Tongue (tissue), 1 donor: ENCODE measurements at regions not wholly inside any gene's neighbourhood (a gene's known extent, or its start where the extent isn't known, plus 50 kb on each side); places are given as distances from the start of the nearest gene placed in this dataset.
"Not testable (repeated sequence)": the region's sequence is repeated elsewhere in the genome, so short reads cannot be mapped to it uniquely, and the experiment has no call there.

Source experiments
- DNase-seq: peaks from one replicate; pipeline ENCODE4 v3.0.0-alpha.2; 2015

- no peak for DNase-seq
Measured at GRCh38 chr4:158958489-158959270, 144.2 kb upstream of the RAPGEF2 start.

- no peak for DNase-seq
Measured at GRCh38 chr4:158962393-158962792, 140.5 kb upstream of the RAPGEF2 start.

GRCh38 chr4:158963282-158963681, 139.6 kb upstream of the RAPGEF2 start:
- DNase-seq, result not testable (repeated sequence)

- DNase-seq, result no peak
Measured at GRCh38 chr4:158964114-158964727, 138.7 kb upstream of the RAPGEF2 start.

- DNase-seq, result no peak
Measured at GRCh38 chr4:158964728-158965124, 138.2 kb upstream of the RAPGEF2 start.

GRCh38 chr4:158965226-158965625, 137.7 kb upstream of the RAPGEF2 start:
- DNase-seq, result no peak

GRCh38 chr4:158966091-158966490, 136.8 kb upstream of the RAPGEF2 start:
- no peak for DNase-seq

- DNase-seq, result no peak
Measured at GRCh38 chr4:158968961-158969360, 133.9 kb upstream of the RAPGEF2 start.

GRCh38 chr4:158970812-158971211, 132.1 kb upstream of the RAPGEF2 start:
- DNase-seq, result no peak

GRCh38 chr4:158974438-158974837, 128.4 kb upstream of the RAPGEF2 start:
- DNase-seq, result not testable (repeated sequence)

- not testable (repeated sequence) for DNase-seq
Measured at GRCh38 chr4:158980711-158981110, 122.2 kb upstream of the RAPGEF2 start.

- DNase-seq, result no peak
Measured at GRCh38 chr4:158991534-158992155, 111.2 kb upstream of the RAPGEF2 start.

GRCh38 chr4:158993891-158994290, 109.0 kb upstream of the RAPGEF2 start:
- no peak for DNase-seq

GRCh38 chr4:158995040-158995439, 107.8 kb upstream of the RAPGEF2 start:
- DNase-seq, result no peak

- no peak for DNase-seq
Measured at GRCh38 chr4:158995965-158996364, 106.9 kb upstream of the RAPGEF2 start.

GRCh38 chr4:158996669-158997074, 106.2 kb upstream of the RAPGEF2 start:
- DNase-seq, result no peak

- DNase-seq, result no peak
Measured at GRCh38 chr4:158997660-158998349, 105.1 kb upstream of the RAPGEF2 start.

- DNase-seq, result no peak
Measured at GRCh38 chr4:158998624-158999023, 104.3 kb upstream of the RAPGEF2 start.

GRCh38 chr4:158999166-158999682, 103.7 kb upstream of the RAPGEF2 start:
- DNase-seq, result no peak

GRCh38 chr4:158999849-159000248, 103.0 kb upstream of the RAPGEF2 start:
- DNase-seq, result no peak

- no peak for DNase-seq
Measured at GRCh38 chr4:159002950-159003349, 99.9 kb upstream of the RAPGEF2 start.

- DNase-seq, result no peak
Measured at GRCh38 chr4:159003420-159004253, 99.2 kb upstream of the RAPGEF2 start.
